ENCODE measurements at regions not wholly inside any gene's neighbourhood (a gene's known extent, or its start where the extent isn't known, plus 50 kb on each side); places are given as distances from the start of the nearest gene placed in this dataset.

DNA sequence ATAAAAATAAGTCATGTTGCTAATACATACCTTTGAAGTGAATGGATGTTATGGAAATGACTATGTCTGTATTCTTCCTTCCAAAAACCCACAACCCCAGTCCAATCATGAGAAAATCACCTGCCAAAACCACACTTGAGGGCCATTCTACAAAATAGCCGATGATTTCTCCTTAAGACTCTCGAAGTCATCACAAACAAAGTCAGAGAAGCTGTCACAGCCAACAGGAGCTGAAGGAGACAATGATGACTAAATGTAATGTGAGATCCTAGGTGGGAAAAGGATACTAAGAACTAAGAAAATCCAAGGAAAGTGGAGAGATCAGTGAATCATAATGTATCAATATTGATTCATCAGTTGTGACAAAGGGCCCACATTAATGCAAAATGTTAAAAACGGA lies 432.9 kb upstream of the DYNLRB2 start:
- TF ChIP-seq, protein P1, sequence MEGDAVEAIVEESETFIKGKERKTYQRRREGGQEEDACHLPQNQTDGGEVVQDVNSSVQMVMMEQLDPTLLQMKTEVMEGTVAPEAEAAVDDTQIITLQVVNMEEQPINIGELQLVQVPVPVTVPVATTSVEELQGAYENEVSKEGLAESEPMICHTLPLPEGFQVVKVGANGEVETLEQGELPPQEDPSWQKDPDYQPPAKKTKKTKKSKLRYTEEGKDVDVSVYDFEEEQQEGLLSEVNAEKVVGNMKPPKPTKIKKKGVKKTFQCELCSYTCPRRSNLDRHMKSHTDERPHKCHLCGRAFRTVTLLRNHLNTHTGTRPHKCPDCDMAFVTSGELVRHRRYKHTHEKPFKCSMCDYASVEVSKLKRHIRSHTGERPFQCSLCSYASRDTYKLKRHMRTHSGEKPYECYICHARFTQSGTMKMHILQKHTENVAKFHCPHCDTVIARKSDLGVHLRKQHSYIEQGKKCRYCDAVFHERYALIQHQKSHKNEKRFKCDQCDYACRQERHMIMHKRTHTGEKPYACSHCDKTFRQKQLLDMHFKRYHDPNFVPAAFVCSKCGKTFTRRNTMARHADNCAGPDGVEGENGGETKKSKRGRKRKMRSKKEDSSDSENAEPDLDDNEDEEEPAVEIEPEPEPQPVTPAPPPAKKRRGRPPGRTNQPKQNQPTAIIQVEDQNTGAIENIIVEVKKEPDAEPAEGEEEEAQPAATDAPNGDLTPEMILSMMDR (IDR thresholded peaks at IDR 0.05): no peak
- no peak for TF ChIP-seq EZH2 (IDR thresholded peaks at IDR 0.05; ENCODE audit: borderline replicate concordance, insufficient read depth, low read depth, low read length, poor library complexity, severe bottlenecking)
